Breast epithelium (tissue), 4 donors: ENCODE measurements at regions not wholly inside any gene's neighbourhood (a gene's known extent, or its start where the extent isn't known, plus 50 kb on each side); places are given as distances from the start of the nearest gene placed in this dataset.
"Not testable (repeated sequence)": the region's sequence is repeated elsewhere in the genome, so short reads cannot be mapped to it uniquely, and the experiment has no call there.

ENCODE experiments used
- DNase-seq, 2 donors: peaks; one replicate each; pipeline ENCODE4 v3.0.0-alpha.2; 2019; ENCODE audit warnings: low spot score in 2 of 2
- H3K27ac ChIP-seq, 2 donors: fragments of 200-600 bp; sonication (generic) in 1 of 2; one replicate each; pipeline ENCODE4 v1.5.1; 2016 to 2019; ENCODE audit warnings: mild to moderate bottlenecking in 1 of 2
- H3K27me3 ChIP-seq, 2 donors: fragments of 200-600 bp; sonication (generic) in 1 of 2; one replicate each; pipeline versions ENCODE4 v1.5.1 to v1.6.0; 2017 to 2019; ENCODE audit warnings: control low read depth in 1 of 2, mild to moderate bottlenecking in 1 of 2
- H3K36me3 ChIP-seq: fragments of 200-600 bp; one replicate; pipeline ENCODE4 v1.5.1; 2019
- H3K4me1 ChIP-seq, 2 donors: fragments of 200-600 bp; sonication (generic); one replicate each; pipeline ENCODE4 v1.5.1; 2016 to 2019; ENCODE audit warnings: control low read depth in 1 of 2
- H3K4me3 ChIP-seq, 3 donors: fragments of 200-600 bp; sonication (generic); 1 replicate in 2 of 3; 2 replicates in 1 of 3; pipeline ENCODE4 v1.5.1; 2016 to 2019; ENCODE audit warnings: mild to moderate bottlenecking in 3 of 3, moderate library complexity in 2 of 3
- H3K9me3 ChIP-seq, 2 donors: fragments of 200-600 bp; sonication (generic) in 1 of 2; one replicate each; pipeline ENCODE4 v1.5.1; 2016 to 2019; ENCODE audit warnings: control low read depth in 1 of 2
- CTCF ChIP-seq, 3 donors: fragments of 450-650 bp; IDR thresholded peaks; one replicate each; pipeline ENCODE4 v1.5.1; 2016 to 2017; ENCODE audit warnings: antibody characterized with exemption in 3 of 3, mild to moderate bottlenecking in 3 of 3, moderate library complexity in 3 of 3
- POLR2A ChIP-seq: fragments of 450-650 bp; IDR thresholded peaks from one replicate; pipeline ENCODE4 v1.6.1; 2016; ENCODE audit warnings: antibody characterized with exemption, mild to moderate bottlenecking, moderate library complexity
- POLR2AphosphoS5 ChIP-seq, 3 donors: sonication (generic); formaldehyde crosslinking; IDR thresholded peaks; one replicate each; pipeline ENCODE4 v1.6.1; 2017; ENCODE audit warnings: antibody characterized with exemption in 3 of 3
- intact Hi-C: fragments of 100-400 bp; cut with DNase I; formaldehyde crosslinking; loops from one replicate; pipeline ENCODE4 v1.15.1; 2023; ENCODE audit warnings: low total_unique reads

- no peaks in the 10 kb centered on the region for H3K9me3 ChIP-seq
- H3K27ac ChIP-seq: no peak overlapping the region
- TF ChIP-seq POLR2AphosphoS5 (IDR thresholded peaks at IDR 0.05) (no peak), POLR2A (no peak), CTCF (IDR thresholded peaks at IDR 0.05) (no peak)
- no peak for DNase-seq
- no peaks in the 10 kb centered on the region for H3K4me1 ChIP-seq
- intact Hi-C loops: no loop called here
- H3K36me3 ChIP-seq: no peaks in the 10 kb centered on the region
- no peaks in the 10 kb centered on the region for H3K27me3 ChIP-seq
- no peak overlapping the region for H3K4me3 ChIP-seq
Observed at GRCh38 chr4:26248647-26249046, 72.2 kb upstream of the RBPJ start.

GRCh38 chr4:26252349-26253025 is 68.3 kb upstream of the RBPJ start:
- intact Hi-C loops: no loop called here
- no peaks in the 10 kb centered on the region for H3K27me3 ChIP-seq
- no peak overlapping the region for H3K4me3 ChIP-seq
- no peak for TF ChIP-seq POLR2AphosphoS5 (IDR thresholded peaks at IDR 0.05)
- no peak for TF ChIP-seq CTCF (IDR thresholded peaks at IDR 0.05)
- no peak for TF ChIP-seq POLR2A
- no peaks in the 10 kb centered on the region for H3K36me3 ChIP-seq
- no peak overlapping the region for H3K27ac ChIP-seq
- no peak for DNase-seq
- no peaks in the 10 kb centered on the region for H3K4me1 ChIP-seq
- no peaks in the 10 kb centered on the region for H3K9me3 ChIP-seq

- intact Hi-C loops: no loop called here
- TF ChIP-seq POLR2A (no peak), POLR2AphosphoS5 (IDR thresholded peaks at IDR 0.05) (no peak), CTCF (IDR thresholded peaks at IDR 0.05) (no peak)
- H3K4me3 ChIP-seq: no peak overlapping the region
Observed at GRCh38 chr4:26253968-26254367, 66.8 kb upstream of the RBPJ start.

GRCh38 chr4:26255989-26256388 is 64.8 kb upstream of the RBPJ start:
- TF ChIP-seq POLR2AphosphoS5 (IDR thresholded peaks at IDR 0.05) (no peak), POLR2A (no peak), CTCF (IDR thresholded peaks at IDR 0.05) (no peak)
- DNase-seq: no peak
- no peak overlapping the region for H3K4me3 ChIP-seq
- peaks cover 0 to 8% of the 10 kb centered on the region in 2 donors for H3K9me3 ChIP-seq
- H3K27me3 ChIP-seq: no peaks in the 10 kb centered on the region
- no peaks in the 10 kb centered on the region for H3K36me3 ChIP-seq
- H3K27ac ChIP-seq: no peak overlapping the region
- H3K4me1 ChIP-seq: no peaks in the 10 kb centered on the region
- intact Hi-C loops: no loop called here

More at GRCh38 chr4:26253968-26254367, 66.8 kb upstream of the RBPJ start:
- Histone ChIP-seq H3K9me3 (peaks cover 0 to 2% of the 10 kb centered on the region in 2 donors), H3K4me1 (no peaks in the 10 kb centered on the region), H3K36me3 (no peaks in the 10 kb centered on the region), H3K27me3 (no peaks in the 10 kb centered on the region), H3K27ac (no peak overlapping the region)
- DNase-seq: no peak

GRCh38 chr4:26257444-26257843 is 63.4 kb upstream of the RBPJ start:
- DNase-seq, intact Hi-C loops, H3K27ac ChIP-seq, H3K36me3 ChIP-seq, H3K9me3 ChIP-seq, H3K4me1 ChIP-seq, H3K27me3 ChIP-seq, H3K4me3 ChIP-seq: not testable (repeated sequence)
